NCI-H345 treated with DMSO at 0.1 percent for 48 hours (cell line): ENCODE measurements at regions not wholly inside any gene's neighbourhood (a gene's known extent, or its start where the extent isn't known, plus 50 kb on each side); places are given as distances from the start of the nearest gene placed in this dataset.

Experiments
- DNase-seq: peaks from one replicate; lab custom pipeline; 2025; ENCODE audit not compliant: unreplicated experiment; lab: John Stamatoyannopoulos, UW

DNA sequence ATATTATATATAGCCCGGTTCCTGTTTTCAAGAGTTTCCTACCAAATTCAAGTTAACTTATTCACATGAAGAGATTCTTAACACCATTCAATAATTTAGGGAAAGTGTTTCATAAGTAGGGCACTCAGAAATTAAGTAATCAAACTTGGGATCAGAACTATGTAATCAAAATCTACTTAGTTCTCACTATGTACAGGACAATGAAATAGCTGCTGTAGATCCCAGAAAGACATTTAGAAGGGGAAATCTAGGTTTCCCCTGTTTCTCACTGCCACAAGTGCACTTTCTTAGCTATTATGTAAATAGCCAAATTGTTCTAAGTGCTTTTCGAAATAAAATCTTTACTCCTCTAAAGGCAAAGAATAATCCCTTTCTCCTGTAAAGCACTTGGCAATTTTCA is 493.6 kb upstream of the SETBP1 start:
- no peak for DNase-seq

DNA sequence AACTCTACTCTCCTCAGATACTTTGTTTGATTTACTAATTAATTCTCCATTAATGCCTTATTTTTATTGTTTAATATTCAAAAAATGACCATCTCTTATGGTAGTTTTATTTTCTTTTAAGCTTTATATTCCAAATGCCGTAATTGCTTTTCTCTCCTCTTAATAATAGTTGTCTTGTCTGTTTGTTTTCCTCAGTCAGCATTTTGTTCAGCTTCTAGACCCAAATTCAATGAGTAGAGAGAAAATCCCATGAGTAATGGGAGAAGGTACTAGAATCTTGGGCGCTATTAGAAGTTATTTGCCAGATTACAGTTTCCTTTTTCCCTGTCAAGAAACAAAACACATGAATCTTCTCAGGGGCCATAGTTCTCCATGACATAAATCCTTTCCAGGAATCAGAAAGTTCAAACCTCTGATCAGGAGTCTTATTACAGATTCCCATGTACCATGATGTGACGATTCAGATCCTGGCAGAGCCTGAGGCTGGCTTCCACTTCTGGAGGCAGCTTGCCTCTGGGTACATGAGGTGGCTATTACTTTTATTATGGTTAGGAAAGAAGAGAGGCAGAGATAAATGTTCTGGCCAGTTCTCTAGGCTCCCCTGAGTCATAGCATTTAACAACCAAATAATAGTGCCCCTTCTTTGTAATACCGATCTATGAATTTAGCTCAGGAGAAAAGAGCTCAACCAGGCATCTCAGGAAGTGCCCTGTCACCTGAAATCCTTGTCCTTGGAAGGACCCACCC is 485.1 kb upstream of the SETBP1 start:
- DNase-seq, result no peak

GRCh38 chr18:44197832-44198611 is 482.7 kb upstream of the SETBP1 start:
- DNase-seq, result no peak

- no peak for DNase-seq
Measured at GRCh38 chr18:44198612-44199284, 481.9 kb upstream of the SETBP1 start.

DNA sequence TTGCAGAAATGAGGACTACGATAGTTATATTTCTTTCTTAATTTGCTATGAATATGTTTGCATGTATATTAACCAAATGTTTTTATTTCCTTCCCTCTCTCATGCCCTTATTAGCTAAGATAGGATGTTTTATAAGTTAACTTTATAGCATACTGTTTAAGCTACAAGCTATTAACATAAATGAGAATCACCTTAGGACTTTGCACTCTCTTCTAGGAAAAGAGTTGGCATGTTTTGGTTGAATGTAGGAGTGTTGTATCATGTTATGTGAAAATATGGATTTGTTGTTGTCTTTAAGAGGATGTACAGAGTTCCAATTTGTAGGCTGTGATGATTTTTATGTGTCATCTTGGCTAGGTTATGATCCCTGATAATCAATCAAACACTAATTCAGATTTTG is 467.4 kb upstream of the SETBP1 start:
- no peak for DNase-seq

- DNase-seq, result no peak
Measured at GRCh38 chr18:44214396-44214795, 466.3 kb upstream of the SETBP1 start.

DNA sequence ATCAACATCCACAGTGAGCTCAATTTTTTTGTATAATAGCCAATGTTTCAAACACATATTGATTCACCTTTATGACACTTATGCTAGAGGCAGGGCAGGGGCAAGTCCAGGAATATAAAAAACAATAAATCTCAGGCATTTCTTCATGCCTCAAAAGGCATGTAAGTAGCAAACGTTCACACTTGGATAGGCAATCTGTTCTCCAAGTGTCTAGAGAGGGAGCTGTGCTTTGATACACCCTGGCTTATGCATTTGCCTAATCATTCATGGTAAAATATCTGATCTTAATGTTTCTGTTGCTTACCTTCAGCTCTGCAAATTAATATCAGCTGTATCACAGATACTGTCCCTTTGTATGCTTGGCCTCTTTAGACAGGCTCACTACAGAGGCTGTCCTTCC is 464.5 kb upstream of the SETBP1 start:
- no peak for DNase-seq

GRCh38 chr18:44227501-44227900 is 453.2 kb upstream of the SETBP1 start:
- no peak for DNase-seq

GRCh38 chr18:44229693-44230108 is 451.0 kb upstream of the SETBP1 start:
- no peak for DNase-seq

- DNase-seq, result no peak
Measured at GRCh38 chr18:44231936-44232335, 448.8 kb upstream of the SETBP1 start.

DNA sequence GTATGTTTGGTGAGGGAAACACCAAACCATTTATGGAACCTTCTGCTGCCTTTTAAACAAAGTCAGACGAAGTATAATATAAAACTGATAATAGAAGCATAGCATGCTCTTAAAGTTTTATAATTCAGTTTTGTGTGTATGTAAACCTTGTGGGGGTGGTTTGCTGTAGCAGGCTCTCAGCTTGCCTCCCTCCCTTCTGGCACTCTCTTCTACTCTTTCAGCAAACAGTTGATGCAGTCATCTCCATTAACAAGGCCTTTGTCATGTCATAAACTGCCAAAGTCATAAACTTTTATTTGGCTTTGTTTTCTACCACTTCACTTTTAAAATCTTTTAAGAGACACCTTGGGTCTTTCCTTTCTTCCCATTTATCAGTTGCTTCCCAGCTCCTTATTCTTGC is 448.2 kb upstream of the SETBP1 start:
- no peak for DNase-seq

- DNase-seq, result no peak
Measured at GRCh38 chr18:44238454-44238853, 442.2 kb upstream of the SETBP1 start.

DNA sequence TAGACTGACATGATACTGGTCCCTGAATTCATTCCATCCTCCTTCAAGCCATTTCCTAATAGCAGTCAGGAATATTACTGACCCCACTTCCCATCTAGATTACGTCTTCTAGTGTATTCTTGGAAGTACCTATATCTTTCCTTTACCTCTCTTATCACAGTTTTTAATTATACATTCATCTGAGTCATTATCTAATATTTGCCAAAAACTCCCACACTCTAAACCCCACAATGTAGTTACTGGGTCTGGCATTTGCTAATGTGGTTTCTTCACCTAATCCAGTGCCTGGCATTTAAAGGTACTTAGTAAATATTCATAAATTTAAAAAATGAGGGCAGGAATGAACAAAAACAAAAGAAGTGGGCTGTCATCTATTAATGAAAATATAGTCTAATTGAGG is 441.8 kb upstream of the SETBP1 start:
- DNase-seq, result no peak

DNA sequence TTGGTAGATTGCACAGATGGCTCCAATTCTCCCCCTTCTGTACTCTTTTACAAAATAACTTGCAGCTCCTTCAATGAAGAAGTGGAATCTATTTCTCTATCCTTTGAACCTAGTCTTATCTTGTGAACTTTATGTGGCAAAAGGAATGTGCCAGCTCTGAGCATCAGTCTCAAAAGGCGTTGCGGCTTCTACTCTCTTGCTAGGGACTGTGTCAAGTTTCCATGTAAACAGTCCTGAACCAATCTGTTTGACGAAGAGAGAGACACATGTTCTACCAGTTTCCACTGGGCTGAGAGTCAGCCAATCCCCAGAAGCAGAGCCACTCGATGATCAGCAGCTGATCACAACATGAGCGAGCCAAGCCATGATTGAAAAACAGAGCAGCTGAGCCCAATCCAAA is 439.7 kb upstream of the SETBP1 start:
- DNase-seq, result no peak

DNA sequence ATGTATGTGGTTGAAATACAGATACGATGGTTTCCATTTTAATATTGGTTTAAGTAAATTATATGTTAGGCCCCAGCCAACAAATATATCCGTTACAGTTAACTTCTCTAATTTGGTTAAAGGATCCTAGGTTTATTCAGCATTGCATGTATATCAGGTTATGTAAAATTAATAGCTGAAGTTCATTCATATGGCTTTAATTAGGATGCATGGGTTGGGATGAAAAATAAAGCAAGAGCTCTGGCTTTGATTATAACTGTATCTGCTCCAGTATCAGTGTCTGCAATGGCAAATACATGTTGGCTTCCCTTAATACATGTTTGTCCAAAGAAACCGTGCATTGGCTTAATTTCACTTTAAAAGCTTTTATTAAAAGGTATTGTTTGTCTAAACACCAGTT is 435.7 kb upstream of the SETBP1 start:
- DNase-seq, result no peak

DNA sequence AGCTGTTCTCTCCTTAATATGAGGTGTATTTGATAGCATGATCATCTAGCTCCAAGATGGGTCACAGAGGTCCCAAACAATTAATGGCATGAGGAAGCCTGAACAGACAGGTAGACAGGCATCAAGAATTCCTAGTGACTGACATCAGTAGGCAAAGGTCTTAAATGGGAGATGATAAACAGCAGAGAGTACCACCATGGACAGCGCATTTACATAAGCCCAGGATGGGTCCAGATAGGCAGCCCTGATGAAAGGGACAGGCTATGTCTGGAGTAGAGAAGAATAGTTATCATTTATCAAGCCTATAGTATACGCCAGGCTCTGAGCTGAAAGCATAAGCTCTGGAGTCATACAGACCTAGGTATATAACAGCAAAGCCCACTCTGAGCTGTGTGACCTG is 434.7 kb upstream of the SETBP1 start:
- no peak for DNase-seq

DNA sequence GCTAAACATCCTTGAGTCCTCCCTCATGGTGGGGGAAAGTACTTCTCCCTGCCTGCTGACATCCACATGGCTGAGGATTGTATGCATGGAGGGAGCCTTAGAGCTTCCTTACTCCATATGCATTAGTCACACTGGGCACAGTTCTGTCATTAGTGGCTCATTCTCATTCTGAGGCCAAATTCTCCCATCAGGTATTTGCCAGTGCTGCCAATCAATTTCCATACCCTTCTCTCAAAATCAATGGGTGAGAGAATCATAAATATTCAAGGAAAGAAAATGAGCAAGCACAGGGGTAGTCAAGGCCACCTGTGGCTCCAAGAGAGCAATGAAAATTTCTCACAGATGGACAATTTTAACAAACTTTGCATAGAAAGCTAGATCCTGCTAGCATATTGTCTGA is 422.6 kb upstream of the SETBP1 start:
- no peak for DNase-seq

GRCh38 chr18:44258576-44258975 is 422.1 kb upstream of the SETBP1 start:
- DNase-seq, result no peak

- DNase-seq, result no peak
Measured at GRCh38 chr18:44259610-44260009, 421.1 kb upstream of the SETBP1 start.

DNA sequence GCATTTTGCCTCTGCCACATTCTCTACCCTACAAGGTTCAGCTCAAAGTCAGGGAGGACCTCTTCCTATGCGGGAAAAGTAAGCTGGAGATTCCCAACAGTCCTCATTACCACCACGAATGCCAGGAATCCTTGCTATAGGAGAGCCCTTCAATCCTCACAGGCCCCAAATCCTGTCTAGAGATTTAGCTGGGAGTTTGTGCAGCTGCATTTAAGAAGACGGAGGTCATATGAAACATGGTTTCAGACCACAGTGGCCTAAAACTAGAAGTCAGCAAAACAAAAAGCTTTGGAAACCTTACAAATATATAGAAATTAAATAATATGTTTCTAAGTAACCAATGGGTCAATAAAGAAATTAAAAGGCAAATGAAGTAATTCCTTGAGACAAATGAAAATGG is 415.3 kb upstream of the SETBP1 start:
- DNase-seq, result no peak

- no peak for DNase-seq
Measured at GRCh38 chr18:44273298-44273697, 407.4 kb upstream of the SETBP1 start.

DNA sequence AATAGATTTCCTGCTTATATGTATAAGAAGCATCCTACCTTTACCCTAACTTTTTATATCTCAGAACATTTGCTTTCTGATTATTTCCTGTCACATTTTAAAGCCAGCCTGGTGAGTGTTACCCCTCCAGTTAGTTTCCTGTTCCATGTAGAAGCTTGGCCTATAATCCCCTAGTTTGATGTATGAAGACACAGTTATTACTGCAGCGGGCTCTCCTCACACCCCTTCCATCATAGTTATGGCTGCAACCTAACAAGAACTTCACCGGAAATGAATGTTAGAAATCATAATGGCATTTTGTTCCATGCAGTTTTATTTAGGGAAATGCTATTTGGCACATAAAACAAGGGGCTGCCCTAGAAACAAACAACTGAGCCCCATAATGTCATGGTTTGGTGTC is 400.2 kb upstream of the SETBP1 start:
- DNase-seq, result no peak
